LNCAP (cell line): ENCODE measurements at regions not wholly inside any gene's neighbourhood (a gene's known extent, or its start where the extent isn't known, plus 50 kb on each side); places are given as distances from the start of the nearest gene placed in this dataset.

Experiments
- CTCF ChIP-seq: fragments of 450-650 bp; IDR thresholded peaks from 2 replicates; pipeline ENCODE4 v1.5.1; 2017; ENCODE audit warnings: mild to moderate bottlenecking

GRCh38 chr15:29451201-29451781 lies 181.7 kb upstream of the NSMCE3 start:
- peak; percentile 34; the same call in 1 of the 2 replicates for TF ChIP-seq CTCF

- no peak for TF ChIP-seq CTCF
These were observed 179.5 kb upstream of the NSMCE3 start for GRCh38 chr15:29449136-29449535.

GRCh38 chr15:29448320-29448719 lies 178.7 kb upstream of the NSMCE3 start:
- no peak for TF ChIP-seq CTCF

- no peak for TF ChIP-seq CTCF
These were observed 176.9 kb upstream of the NSMCE3 start for GRCh38 chr15:29446480-29446879.

GRCh38 chr15:29442532-29442931 lies 172.9 kb upstream of the NSMCE3 start:
- TF ChIP-seq CTCF = no peak

GRCh38 chr15:29440541-29440940 lies 170.9 kb upstream of the NSMCE3 start:
- TF ChIP-seq CTCF = no peak

GRCh38 chr15:29438703-29439055 lies 169.1 kb upstream of the NSMCE3 start:
- TF ChIP-seq CTCF = no peak
